ENCODE measurements at regions not wholly inside any gene's neighbourhood (a gene's known extent, or its start where the extent isn't known, plus 50 kb on each side); places are given as distances from the start of the nearest gene placed in this dataset.

GRCh38 chr15:79190093-79190492 lies 92.4 kb upstream of the ANKRD34C start:
- TF ChIP-seq CTCF (IDR thresholded peaks at IDR 0.05) (no peak), POLR2A (IDR thresholded peaks at IDR 0.05; ENCODE audit: low read depth) (no peak), POLR2AphosphoS5 (IDR thresholded peaks at IDR 0.05) (no peak)

Measured in esophagus muscularis mucosa (tissue), 3 donors.